HEK293T (cell line): ENCODE measurements at regions not wholly inside any gene's neighbourhood (a gene's known extent, or its start where the extent isn't known, plus 50 kb on each side); places are given as distances from the start of the nearest gene placed in this dataset.

ENCODE experiments used
- ARNT ChIP-seq: fragments of 450-650 bp; IDR thresholded peaks from 2 replicates; pipeline ENCODE4 v1.6.1; 2017; ENCODE audit warnings: mild to moderate bottlenecking
- BHLHE40 ChIP-seq: fragments of 450-650 bp; IDR thresholded peaks from 2 replicates; pipeline ENCODE4 v1.6.1; 2016; ENCODE audit warnings: mild to moderate bottlenecking, moderate library complexity, borderline replicate concordance
- CTBP1 ChIP-seq: fragments of 450-650 bp; IDR thresholded peaks from 2 replicates; pipeline ENCODE4 v1.6.1; 2016; ENCODE audit warnings: borderline replicate concordance
- ELF4 ChIP-seq: fragments of 450-650 bp; IDR thresholded peaks from 2 replicates; pipeline ENCODE4 v1.6.1; 2017; ENCODE audit warnings: antibody characterized with exemption
- FOXA1 ChIP-seq: fragments of 450-650 bp; IDR thresholded peaks from 2 replicates; pipeline ENCODE4 v1.6.1; 2016; ENCODE audit warnings: mild to moderate bottlenecking
- FOXK2 ChIP-seq: fragments of 450-650 bp; IDR thresholded peaks from 2 replicates; pipeline ENCODE4 v1.6.1; 2016; ENCODE audit warnings: mild to moderate bottlenecking
- FOXM1 ChIP-seq: fragments of 450-650 bp; IDR thresholded peaks from 2 replicates; pipeline ENCODE4 v1.6.1; 2017; ENCODE audit warnings: mild to moderate bottlenecking, borderline replicate concordance
- HDGF ChIP-seq: fragments of 450-650 bp; IDR thresholded peaks from 2 replicates; pipeline ENCODE4 v1.6.1; 2017; ENCODE audit warnings: antibody characterized with exemption, borderline replicate concordance
- L3MBTL2 ChIP-seq: fragments of 450-650 bp; conservative IDR thresholded peaks from 2 replicates; pipeline ENCODE4 v1.6.1; 2016; ENCODE audit warnings: mild to moderate bottlenecking
- NFRKB ChIP-seq: fragments of 450-650 bp; IDR thresholded peaks from 2 replicates; pipeline ENCODE4 v1.6.1; 2016; ENCODE audit warnings: mild to moderate bottlenecking, moderate library complexity
- SUZ12 ChIP-seq: fragments of 450-650 bp; IDR thresholded peaks from 2 replicates; pipeline ENCODE4 v1.6.1; 2016; ENCODE audit warnings: mild to moderate bottlenecking
- TARDBP ChIP-seq: fragments of 450-650 bp; IDR thresholded peaks from 2 replicates; pipeline ENCODE4 v1.6.1; 2016

DNA sequence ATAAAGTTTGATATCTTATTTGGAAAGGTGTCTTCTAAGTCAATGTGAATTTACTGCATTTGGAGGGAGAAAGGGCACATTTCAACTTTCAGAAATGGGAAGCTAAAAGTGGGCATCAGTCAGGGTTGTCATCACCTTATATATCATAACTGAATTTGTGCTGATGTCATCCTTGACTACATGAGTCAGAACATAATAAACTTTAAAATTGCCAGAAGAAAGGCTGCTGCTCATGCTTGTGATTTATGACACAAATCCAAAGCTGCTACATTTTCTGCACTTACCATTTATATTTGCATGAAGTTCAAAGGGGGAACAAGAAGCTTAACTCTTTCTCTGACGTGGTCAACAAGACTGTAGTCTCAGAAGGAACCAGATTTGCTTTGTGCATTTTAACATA lies 196.6 kb downstream of the UTP18 start:
- TF ChIP-seq FOXK2: no peak
- TF ChIP-seq FOXM1: no peak
- no peak for TF ChIP-seq FOXA1
- no peak for TF ChIP-seq ELF4
- TF ChIP-seq BHLHE40: no peak
- no peak for TF ChIP-seq SUZ12
- no peak for TF ChIP-seq CTBP1
- no peak for TF ChIP-seq NFRKB
- no peak for TF ChIP-seq HDGF
- no peak for TF ChIP-seq ARNT
- TF ChIP-seq TARDBP: no peak
- TF ChIP-seq L3MBTL2: no peak
